ENCODE measurements at regions not wholly inside any gene's neighbourhood (a gene's known extent, or its start where the extent isn't known, plus 50 kb on each side); places are given as distances from the start of the nearest gene placed in this dataset.

- H3K36me3 ChIP-seq (replicated peaks), result no peaks in the 10 kb centered on the region
- H3K27me3 ChIP-seq (ENCODE audit: low read depth), result no peaks in the 10 kb centered on the region
- no peak overlapping the region for H3K4me3 ChIP-seq
- peak in 1 of 2 experiments; percentile 51 for DNase-seq (ENCODE audit: low spot score in 2 of 2)
- H3K4me1 ChIP-seq, result no peaks in the 10 kb centered on the region
- in situ Hi-C loops (cut with MboI; ENCODE audit: low sequenced_read_pairs), result loop anchor here (25.0 kb wide), 1 partner anchor 250 kb away; no protein-coding TSS in a partner anchor
- H3K9me3 ChIP-seq, result no peaks in the 10 kb centered on the region
Measured at GRCh38 chrX:100512471-100512870, 72.3 kb upstream of the TNMD start.

- in situ Hi-C loops (cut with MboI; ENCODE audit: low sequenced_read_pairs), result no loop called here
- peak; percentile 32 to 42 for DNase-seq (ENCODE audit: low spot score in 2 of 2)
Measured at GRCh38 chrX:100494646-100495370, 84.7 kb upstream of the PCDH19 start.

GRCh38 chrX:100491174-100491573 is 81.1 kb upstream of the PCDH19 start:
- H3K9me3 ChIP-seq, result no peaks in the 10 kb centered on the region
- no peaks in the 10 kb centered on the region for H3K36me3 ChIP-seq (replicated peaks)
- H3K27me3 ChIP-seq (ENCODE audit: low read depth), result no peaks in the 10 kb centered on the region; the same call in 1 of the 2 replicates
- no peak for DNase-seq (ENCODE audit: low spot score in 2 of 2)
- H3K4me3 ChIP-seq, result no peak overlapping the region
- peaks cover 22% of the 10 kb centered on the region for H3K4me1 ChIP-seq
- in situ Hi-C loops (cut with MboI; ENCODE audit: low sequenced_read_pairs), result no loop called here

More at GRCh38 chrX:100494646-100495370, 84.7 kb upstream of the PCDH19 start:
- Histone ChIP-seq H3K36me3 (replicated peaks) (no peaks in the 10 kb centered on the region), H3K27me3 (ENCODE audit: low read depth) (no peaks in the 10 kb centered on the region; the same call in 1 of the 2 replicates), H3K9me3 (no peaks in the 10 kb centered on the region), H3K4me3 (no peak overlapping the region), H3K4me1 (peaks cover 23% of the 10 kb centered on the region)

- no peak for DNase-seq (ENCODE audit: low spot score in 2 of 2)
- in situ Hi-C loops (cut with MboI; ENCODE audit: low sequenced_read_pairs), result no loop called here
- H3K4me1 ChIP-seq, result peaks cover 12% of the 10 kb centered on the region
Measured at GRCh38 chrX:100487795-100488194, 77.7 kb upstream of the PCDH19 start.

GRCh38 chrX:100484971-100485370 is 74.9 kb upstream of the PCDH19 start:
- no peaks in the 10 kb centered on the region for H3K9me3 ChIP-seq
- H3K36me3 ChIP-seq (replicated peaks), result no peaks in the 10 kb centered on the region

More at GRCh38 chrX:100487795-100488194, 77.7 kb upstream of the PCDH19 start:
- no peaks in the 10 kb centered on the region for H3K9me3 ChIP-seq
- H3K36me3 ChIP-seq (replicated peaks), result no peaks in the 10 kb centered on the region
- no peaks in the 10 kb centered on the region for H3K27me3 ChIP-seq (ENCODE audit: low read depth)
- no peak overlapping the region for H3K4me3 ChIP-seq

GRCh38 chrX:100479329-100479728 is 69.3 kb upstream of the PCDH19 start:
- Histone ChIP-seq H3K36me3 (replicated peaks) (no peaks in the 10 kb centered on the region), H3K9me3 (no peaks in the 10 kb centered on the region), H3K4me3 (no peak overlapping the region), H3K4me1 (peaks cover 9% of the 10 kb centered on the region), H3K27me3 (ENCODE audit: low read depth) (no peaks in the 10 kb centered on the region)
- no peak for DNase-seq (ENCODE audit: low spot score in 2 of 2)
- in situ Hi-C loops (cut with MboI; ENCODE audit: low sequenced_read_pairs), result no loop called here

More at GRCh38 chrX:100484971-100485370, 74.9 kb upstream of the PCDH19 start:
- in situ Hi-C loops (cut with MboI; ENCODE audit: low sequenced_read_pairs), result no loop called here
- H3K27me3 ChIP-seq (ENCODE audit: low read depth), result no peaks in the 10 kb centered on the region
- H3K4me1 ChIP-seq, result peaks cover 12% of the 10 kb centered on the region
- H3K4me3 ChIP-seq, result no peak overlapping the region
- DNase-seq (ENCODE audit: low spot score in 2 of 2), result peak; percentile 45 to 79

GRCh38 chrX:100478714-100479306 is 68.7 kb upstream of the PCDH19 start:
- Histone ChIP-seq H3K9me3 (no peaks in the 10 kb centered on the region), H3K36me3 (replicated peaks) (no peaks in the 10 kb centered on the region), H3K4me3 (no peak overlapping the region), H3K4me1 (peaks cover 8% of the 10 kb centered on the region), H3K27me3 (ENCODE audit: low read depth) (no peaks in the 10 kb centered on the region)
- in situ Hi-C loops (cut with MboI; ENCODE audit: low sequenced_read_pairs), result no loop called here
- no peak for DNase-seq (ENCODE audit: low spot score in 2 of 2)

GRCh38 chrX:100477958-100478357 is 67.9 kb upstream of the PCDH19 start:
- in situ Hi-C loops (cut with MboI; ENCODE audit: low sequenced_read_pairs), result no loop called here
- DNase-seq (ENCODE audit: low spot score in 2 of 2), result no peak
- Histone ChIP-seq H3K36me3 (replicated peaks) (no peaks in the 10 kb centered on the region), H3K4me1 (peaks cover 8% of the 10 kb centered on the region), H3K9me3 (no peaks in the 10 kb centered on the region), H3K27me3 (ENCODE audit: low read depth) (no peaks in the 10 kb centered on the region), H3K4me3 (no peak overlapping the region)

- in situ Hi-C loops (cut with MboI; ENCODE audit: low sequenced_read_pairs), result no loop called here
- no peak overlapping the region for H3K4me3 ChIP-seq
- no peaks in the 10 kb centered on the region for H3K36me3 ChIP-seq (replicated peaks)
- no peaks in the 10 kb centered on the region for H3K27me3 ChIP-seq (ENCODE audit: low read depth)
- no peaks in the 10 kb centered on the region for H3K9me3 ChIP-seq
- peaks cover 8% of the 10 kb centered on the region for H3K4me1 ChIP-seq
- no peak for DNase-seq (ENCODE audit: low spot score in 2 of 2)
Measured at GRCh38 chrX:100477467-100477866, 67.4 kb upstream of the PCDH19 start.

Data from HAP-1 (cell line).